ENCODE measurements at regions not wholly inside any gene's neighbourhood (a gene's known extent, or its start where the extent isn't known, plus 50 kb on each side); places are given as distances from the start of the nearest gene placed in this dataset.

- no peak overlapping the region for H3K4me3 ChIP-seq (ENCODE audit: low read depth in 1 of 5, low read length in 5 of 5)
- no peak overlapping the region for H3K9ac ChIP-seq (ENCODE audit: low read length in 5 of 5)
- H3K27me3 ChIP-seq (ENCODE audit: control insufficient read depth in 5 of 5, insufficient read depth in 4 of 5, low read length in 5 of 5): peaks cover 0 to 5% (median 0%) of the 10 kb centered on the region in 5 donors
- H3K27ac ChIP-seq (ENCODE audit: low read depth, low read length): no peak overlapping the region
- no peaks in the 10 kb centered on the region for H3K36me3 ChIP-seq (ENCODE audit: control insufficient read depth in 5 of 5, insufficient read depth in 5 of 5, low read length in 5 of 5)
- no peaks in the 10 kb centered on the region for H3K4me1 ChIP-seq (ENCODE audit: control insufficient read depth in 5 of 5, insufficient read depth in 5 of 5, low read length in 5 of 5)
- no peaks in the 10 kb centered on the region for H3K9me3 ChIP-seq (ENCODE audit: control insufficient read depth in 5 of 5, low read length in 5 of 5)
These were observed 235.8 kb downstream of the EN1 start for GRCh38 chr2:118611691-118612090.

GRCh38 chr2:118609138-118609537, 238.3 kb downstream of the EN1 start:
- Histone ChIP-seq H3K9me3 (ENCODE audit: control insufficient read depth in 5 of 5, low read length in 5 of 5) (no peaks in the 10 kb centered on the region), H3K9ac (ENCODE audit: low read length in 5 of 5) (no peak overlapping the region)

GRCh38 chr2:118607641-118608040, 239.8 kb downstream of the EN1 start:
- Histone ChIP-seq H3K9ac (ENCODE audit: low read length in 5 of 5) (no peak overlapping the region), H3K9me3 (ENCODE audit: control insufficient read depth in 5 of 5, low read length in 5 of 5) (no peaks in the 10 kb centered on the region), H3K27ac (ENCODE audit: low read depth, low read length) (no peak overlapping the region), H3K4me1 (ENCODE audit: control insufficient read depth in 5 of 5, insufficient read depth in 5 of 5, low read length in 5 of 5) (no peaks in the 10 kb centered on the region), H3K27me3 (ENCODE audit: control insufficient read depth in 5 of 5, insufficient read depth in 4 of 5, low read length in 5 of 5) (peaks cover 0 to 2% (median 0%) of the 10 kb centered on the region in 5 donors), H3K36me3 (ENCODE audit: control insufficient read depth in 5 of 5, insufficient read depth in 5 of 5, low read length in 5 of 5) (no peaks in the 10 kb centered on the region), H3K4me3 (ENCODE audit: low read depth in 1 of 5, low read length in 5 of 5) (no peak overlapping the region)

More at GRCh38 chr2:118609138-118609537, 238.3 kb downstream of the EN1 start:
- Histone ChIP-seq H3K36me3 (ENCODE audit: control insufficient read depth in 5 of 5, insufficient read depth in 5 of 5, low read length in 5 of 5) (no peaks in the 10 kb centered on the region), H3K4me3 (ENCODE audit: low read depth in 1 of 5, low read length in 5 of 5) (no peak overlapping the region), H3K27ac (ENCODE audit: low read depth, low read length) (no peak overlapping the region), H3K27me3 (ENCODE audit: control insufficient read depth in 5 of 5, insufficient read depth in 4 of 5, low read length in 5 of 5) (peaks cover 0 to 2% (median 0%) of the 10 kb centered on the region in 5 donors), H3K4me1 (ENCODE audit: control insufficient read depth in 5 of 5, insufficient read depth in 5 of 5, low read length in 5 of 5) (no peaks in the 10 kb centered on the region)

- H3K9me3 ChIP-seq (ENCODE audit: control insufficient read depth in 5 of 5, low read length in 5 of 5): peaks cover 0 to 5% (median 0%) of the 10 kb centered on the region in 5 donors
- H3K4me1 ChIP-seq (ENCODE audit: control insufficient read depth in 5 of 5, insufficient read depth in 5 of 5, low read length in 5 of 5): no peaks in the 10 kb centered on the region
- H3K36me3 ChIP-seq (ENCODE audit: control insufficient read depth in 5 of 5, insufficient read depth in 5 of 5, low read length in 5 of 5): no peaks in the 10 kb centered on the region
- peaks cover 0 to 2% (median 0%) of the 10 kb centered on the region in 5 donors for H3K27me3 ChIP-seq (ENCODE audit: control insufficient read depth in 5 of 5, insufficient read depth in 4 of 5, low read length in 5 of 5)
- no peak overlapping the region for H3K27ac ChIP-seq (ENCODE audit: low read depth, low read length)
- no peak overlapping the region for H3K9ac ChIP-seq (ENCODE audit: low read length in 5 of 5)
- H3K4me3 ChIP-seq (ENCODE audit: low read depth in 1 of 5, low read length in 5 of 5): no peak overlapping the region
These were observed 242.6 kb downstream of the EN1 start for GRCh38 chr2:118604811-118605210.

- no peaks in the 10 kb centered on the region for H3K36me3 ChIP-seq (ENCODE audit: control insufficient read depth in 5 of 5, insufficient read depth in 5 of 5, low read length in 5 of 5)
- H3K4me3 ChIP-seq (ENCODE audit: low read depth in 1 of 5, low read length in 5 of 5): no peak overlapping the region
- H3K27ac ChIP-seq (ENCODE audit: low read depth, low read length): no peak overlapping the region
- no peak overlapping the region for H3K9ac ChIP-seq (ENCODE audit: low read length in 5 of 5)
- H3K27me3 ChIP-seq (ENCODE audit: control insufficient read depth in 5 of 5, insufficient read depth in 4 of 5, low read length in 5 of 5): peaks cover 0 to 2% (median 0%) of the 10 kb centered on the region in 5 donors
- H3K4me1 ChIP-seq (ENCODE audit: control insufficient read depth in 5 of 5, insufficient read depth in 5 of 5, low read length in 5 of 5): no peaks in the 10 kb centered on the region
- H3K9me3 ChIP-seq (ENCODE audit: control insufficient read depth in 5 of 5, low read length in 5 of 5): peaks cover 0 to 5% (median 0%) of the 10 kb centered on the region in 5 donors
These were observed 243.1 kb downstream of the EN1 start for GRCh38 chr2:118604371-118604770.

- no peaks in the 10 kb centered on the region for H3K27me3 ChIP-seq (ENCODE audit: control insufficient read depth in 5 of 5, insufficient read depth in 4 of 5, low read length in 5 of 5)
- peaks cover 0 to 5% (median 3%) of the 10 kb centered on the region in 5 donors for H3K9me3 ChIP-seq (ENCODE audit: control insufficient read depth in 5 of 5, low read length in 5 of 5)
- H3K4me3 ChIP-seq (ENCODE audit: low read depth in 1 of 5, low read length in 5 of 5): no peak overlapping the region
- H3K36me3 ChIP-seq (ENCODE audit: control insufficient read depth in 5 of 5, insufficient read depth in 5 of 5, low read length in 5 of 5): no peaks in the 10 kb centered on the region
- no peak overlapping the region for H3K27ac ChIP-seq (ENCODE audit: low read depth, low read length)
- H3K9ac ChIP-seq (ENCODE audit: low read length in 5 of 5): no peak overlapping the region
- H3K4me1 ChIP-seq (ENCODE audit: control insufficient read depth in 5 of 5, insufficient read depth in 5 of 5, low read length in 5 of 5): no peaks in the 10 kb centered on the region
These were observed 248.3 kb downstream of the EN1 start for GRCh38 chr2:118599141-118599540.

- no peak overlapping the region for H3K4me3 ChIP-seq (ENCODE audit: low read depth in 1 of 5, low read length in 5 of 5)
- no peaks in the 10 kb centered on the region for H3K36me3 ChIP-seq (ENCODE audit: control insufficient read depth in 5 of 5, insufficient read depth in 5 of 5, low read length in 5 of 5)
- H3K27me3 ChIP-seq (ENCODE audit: control insufficient read depth in 5 of 5, insufficient read depth in 4 of 5, low read length in 5 of 5): no peaks in the 10 kb centered on the region
- no peak overlapping the region for H3K9ac ChIP-seq (ENCODE audit: low read length in 5 of 5)
- peaks cover 0 to 5% (median 0%) of the 10 kb centered on the region in 5 donors for H3K4me1 ChIP-seq (ENCODE audit: control insufficient read depth in 5 of 5, insufficient read depth in 5 of 5, low read length in 5 of 5)
- peaks cover 0 to 3% (median 0%) of the 10 kb centered on the region in 5 donors for H3K9me3 ChIP-seq (ENCODE audit: control insufficient read depth in 5 of 5, low read length in 5 of 5)
- H3K27ac ChIP-seq (ENCODE audit: low read depth, low read length): no peak overlapping the region
These were observed 250.8 kb downstream of the EN1 start for GRCh38 chr2:118596620-118597019.

- Histone ChIP-seq H3K9me3 (ENCODE audit: control insufficient read depth in 5 of 5, low read length in 5 of 5) (peaks cover 0 to 3% (median 0%) of the 10 kb centered on the region in 5 donors), H3K4me1 (ENCODE audit: control insufficient read depth in 5 of 5, insufficient read depth in 5 of 5, low read length in 5 of 5) (peaks cover 0 to 5% (median 0%) of the 10 kb centered on the region in 5 donors), H3K27ac (ENCODE audit: low read depth, low read length) (no peak overlapping the region), H3K36me3 (ENCODE audit: control insufficient read depth in 5 of 5, insufficient read depth in 5 of 5, low read length in 5 of 5) (no peaks in the 10 kb centered on the region), H3K27me3 (ENCODE audit: control insufficient read depth in 5 of 5, insufficient read depth in 4 of 5, low read length in 5 of 5) (no peaks in the 10 kb centered on the region), H3K4me3 (ENCODE audit: low read depth in 1 of 5, low read length in 5 of 5) (no peak overlapping the region), H3K9ac (ENCODE audit: low read length in 5 of 5) (no peak overlapping the region)
These were observed 254.2 kb downstream of the EN1 start for GRCh38 chr2:118593257-118593656.

GRCh38 chr2:118591223-118591622, 256.2 kb downstream of the EN1 start:
- H3K9me3 ChIP-seq (ENCODE audit: control insufficient read depth in 5 of 5, low read length in 5 of 5): no peaks in the 10 kb centered on the region
- H3K27me3 ChIP-seq (ENCODE audit: control insufficient read depth in 5 of 5, insufficient read depth in 4 of 5, low read length in 5 of 5): no peaks in the 10 kb centered on the region
- peaks cover 0 to 5% (median 0%) of the 10 kb centered on the region in 5 donors for H3K4me1 ChIP-seq (ENCODE audit: control insufficient read depth in 5 of 5, insufficient read depth in 5 of 5, low read length in 5 of 5)
- no peaks in the 10 kb centered on the region for H3K36me3 ChIP-seq (ENCODE audit: control insufficient read depth in 5 of 5, insufficient read depth in 5 of 5, low read length in 5 of 5)
- H3K9ac ChIP-seq (ENCODE audit: low read length in 5 of 5): no peak overlapping the region
- H3K4me3 ChIP-seq (ENCODE audit: low read depth in 1 of 5, low read length in 5 of 5): no peak overlapping the region
- no peak overlapping the region for H3K27ac ChIP-seq (ENCODE audit: low read depth, low read length)

GRCh38 chr2:118589721-118590120, 257.7 kb downstream of the EN1 start:
- Histone ChIP-seq H3K27ac (ENCODE audit: low read depth, low read length) (no peak overlapping the region), H3K4me1 (ENCODE audit: control insufficient read depth in 5 of 5, insufficient read depth in 5 of 5, low read length in 5 of 5) (peaks cover 0 to 5% (median 0%) of the 10 kb centered on the region in 5 donors), H3K36me3 (ENCODE audit: control insufficient read depth in 5 of 5, insufficient read depth in 5 of 5, low read length in 5 of 5) (no peaks in the 10 kb centered on the region), H3K4me3 (ENCODE audit: low read depth in 1 of 5, low read length in 5 of 5) (no peak overlapping the region), H3K27me3 (ENCODE audit: control insufficient read depth in 5 of 5, insufficient read depth in 4 of 5, low read length in 5 of 5) (no peaks in the 10 kb centered on the region), H3K9me3 (ENCODE audit: control insufficient read depth in 5 of 5, low read length in 5 of 5) (no peaks in the 10 kb centered on the region), H3K9ac (ENCODE audit: low read length in 5 of 5) (no peak overlapping the region)

- no peak overlapping the region for H3K27ac ChIP-seq (ENCODE audit: low read depth, low read length)
- no peaks in the 10 kb centered on the region for H3K36me3 ChIP-seq (ENCODE audit: control insufficient read depth in 5 of 5, insufficient read depth in 5 of 5, low read length in 5 of 5)
- H3K9ac ChIP-seq (ENCODE audit: low read length in 5 of 5): no peak overlapping the region
- H3K9me3 ChIP-seq (ENCODE audit: control insufficient read depth in 5 of 5, low read length in 5 of 5): no peaks in the 10 kb centered on the region
- H3K27me3 ChIP-seq (ENCODE audit: control insufficient read depth in 5 of 5, insufficient read depth in 4 of 5, low read length in 5 of 5): no peaks in the 10 kb centered on the region
- peaks cover 0 to 5% (median 0%) of the 10 kb centered on the region in 5 donors for H3K4me1 ChIP-seq (ENCODE audit: control insufficient read depth in 5 of 5, insufficient read depth in 5 of 5, low read length in 5 of 5)
- no peak overlapping the region for H3K4me3 ChIP-seq (ENCODE audit: low read depth in 1 of 5, low read length in 5 of 5)
These were observed 258.6 kb downstream of the EN1 start for GRCh38 chr2:118588850-118589249.
